ENCODE measurements at regions not wholly inside any gene's neighbourhood (a gene's known extent, or its start where the extent isn't known, plus 50 kb on each side); places are given as distances from the start of the nearest gene placed in this dataset.

DNA sequence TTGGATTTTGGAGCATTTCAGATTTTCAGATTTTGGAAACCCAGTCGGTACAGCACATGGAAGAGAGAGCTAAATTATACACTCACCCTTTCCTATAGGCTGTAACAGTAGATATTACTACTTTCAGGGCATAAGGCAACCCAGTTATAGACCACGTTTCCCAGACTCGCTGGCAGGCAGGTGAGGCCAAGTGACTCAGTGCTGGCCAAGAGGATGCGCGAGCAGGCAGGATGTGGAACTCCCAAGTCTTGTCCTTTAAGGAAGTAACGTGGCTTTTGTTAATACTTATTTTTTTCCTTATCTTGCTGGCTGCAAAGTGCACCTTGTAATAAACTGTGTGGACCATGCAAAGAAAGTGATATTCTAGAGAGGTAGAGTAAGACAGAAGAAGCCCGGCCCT is 1160.1 kb downstream of the GATA3 start:
- no peaks in the 10 kb centered on the region for H3K4me1 ChIP-seq (ENCODE audit: control insufficient read depth, extremely low read depth, insufficient read depth, low read length)
- ChIA-PET POLR2A (no interaction called here), CTCF (interaction anchor here (1.0 kb wide), 1 partner anchor 11 kb away, joined by 3 read pairs; no protein-coding TSS in a partner anchor)
- no peak overlapping the region for H3K4me3 ChIP-seq (replicated peaks in 1 of 3; ENCODE audit: insufficient read depth in 1 of 3, low read depth in 1 of 3, low read length in 3 of 3)
- H3K9me1 ChIP-seq (replicated peaks; ENCODE audit: control insufficient read depth, extremely low read depth, insufficient read depth, low read length) = no peaks in the 10 kb centered on the region
- H3K79me2 ChIP-seq (ENCODE audit: control insufficient read depth, insufficient read depth, low read length) = no peaks in the 10 kb centered on the region
- no TSS peak for BruUV-seq (replicated peaks)
- H3K9me3 ChIP-seq (replicated peaks; ENCODE audit: control insufficient read depth, insufficient read depth, low read length) = no peaks in the 10 kb centered on the region
- no peak overlapping the region for H3K9ac ChIP-seq (replicated peaks; ENCODE audit: extremely low read depth, insufficient read depth, low read length)
- no peaks in the 10 kb centered on the region for H3K36me3 ChIP-seq (ENCODE audit: control insufficient read depth in 2 of 2, extremely low read depth in 1 of 2, insufficient read depth in 2 of 2, low read length in 2 of 2)
- no peak overlapping the region for H3K27ac ChIP-seq (ENCODE audit: insufficient read depth, low read depth, low read length)
- DNase-seq (ENCODE audit: low read depth, low spot score) (no peak), FAIRE-seq (no peak)
- no peak overlapping the region for H3K4me2 ChIP-seq (ENCODE audit: insufficient read depth, low read length)
- no peak for TF ChIP-seq POLR2A (IDR thresholded peaks at IDR 0.05; ENCODE audit: low read depth, low read length)
- TF ChIP-seq JUN (IDR thresholded peaks at IDR 0.05; ENCODE audit: borderline replicate concordance, insufficient read depth, insufficient read length, low read depth) = no peak
- TF ChIP-seq, protein P1, sequence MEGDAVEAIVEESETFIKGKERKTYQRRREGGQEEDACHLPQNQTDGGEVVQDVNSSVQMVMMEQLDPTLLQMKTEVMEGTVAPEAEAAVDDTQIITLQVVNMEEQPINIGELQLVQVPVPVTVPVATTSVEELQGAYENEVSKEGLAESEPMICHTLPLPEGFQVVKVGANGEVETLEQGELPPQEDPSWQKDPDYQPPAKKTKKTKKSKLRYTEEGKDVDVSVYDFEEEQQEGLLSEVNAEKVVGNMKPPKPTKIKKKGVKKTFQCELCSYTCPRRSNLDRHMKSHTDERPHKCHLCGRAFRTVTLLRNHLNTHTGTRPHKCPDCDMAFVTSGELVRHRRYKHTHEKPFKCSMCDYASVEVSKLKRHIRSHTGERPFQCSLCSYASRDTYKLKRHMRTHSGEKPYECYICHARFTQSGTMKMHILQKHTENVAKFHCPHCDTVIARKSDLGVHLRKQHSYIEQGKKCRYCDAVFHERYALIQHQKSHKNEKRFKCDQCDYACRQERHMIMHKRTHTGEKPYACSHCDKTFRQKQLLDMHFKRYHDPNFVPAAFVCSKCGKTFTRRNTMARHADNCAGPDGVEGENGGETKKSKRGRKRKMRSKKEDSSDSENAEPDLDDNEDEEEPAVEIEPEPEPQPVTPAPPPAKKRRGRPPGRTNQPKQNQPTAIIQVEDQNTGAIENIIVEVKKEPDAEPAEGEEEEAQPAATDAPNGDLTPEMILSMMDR (IDR thresholded peaks at IDR 0.05; ENCODE audit: extremely low read depth in 1 of 2, insufficient read depth in 1 of 2, low read depth in 1 of 2, low read length in 2 of 2) = no peak
- no peak for TF ChIP-seq MYC (IDR thresholded peaks at IDR 0.05; ENCODE audit: low read depth, low read length)
- TF ChIP-seq POLR2AphosphoS5 (IDR thresholded peaks at IDR 0.05; ENCODE audit: insufficient read depth, low read depth, low read length) = no peak
- TF ChIP-seq FOS (IDR thresholded peaks at IDR 0.05; ENCODE audit: borderline replicate concordance, insufficient read depth, low read length) = no peak
- no peak for TF ChIP-seq GATA2 (IDR thresholded peaks at IDR 0.05; ENCODE audit: insufficient read depth, insufficient read length, low read depth, low read length)
- no peak for TF ChIP-seq EZH2 (IDR thresholded peaks at IDR 0.05; ENCODE audit: borderline replicate concordance, low read depth, low read length, severe bottlenecking)
- TF ChIP-seq MAX (IDR thresholded peaks at IDR 0.05; ENCODE audit: insufficient read depth, insufficient read length) = no peak
- no peaks in the 10 kb centered on the region for H3K27me3 ChIP-seq (ENCODE audit: control insufficient read depth in 2 of 2, insufficient read depth in 2 of 2, low read length in 2 of 2)
- dilution Hi-C loops (cut with MboI; ENCODE audit: extremely low pct_ligation_motif_present, low sequenced_read_pairs) (no loop called here), intact Hi-C loops (cut with micrococcal nuclease) (no loop called here)
- H4K20me1 ChIP-seq (replicated peaks; ENCODE audit: control insufficient read depth, extremely low read depth, insufficient read depth, low read length) = no peaks in the 10 kb centered on the region
- H2AFZ ChIP-seq (ENCODE audit: low read depth, low read length) = no peak overlapping the region

All from endothelial cell of umbilical vein (primary cell).